NB4 (cell line): ENCODE measurements at regions not wholly inside any gene's neighbourhood (a gene's known extent, or its start where the extent isn't known, plus 50 kb on each side); places are given as distances from the start of the nearest gene placed in this dataset.
A peak's percentile ranks its signal among the peaks of the same experiment; 100 is the strongest.

Source experiments
- DNase-seq: peaks from one replicate; pipeline ENCODE4 v3.0.0; 2010; ENCODE audit warnings: low read depth
- H3K4me3 ChIP-seq: one replicate; pipeline ENCODE4 v1.5.1; 2011; ENCODE audit warnings: mild to moderate bottlenecking, low read depth, low read length, moderate library complexity
- MYC ChIP-seq: IDR thresholded peaks from 2 replicates; pipeline ENCODE4 v1.6.1; 2011; ENCODE audit warnings: low read depth, low read length
- POLR2A ChIP-seq: IDR thresholded peaks from 2 replicates; pipeline ENCODE4 v1.6.1; 2011; ENCODE audit warnings: mild to moderate bottlenecking; ENCODE audit not compliant: insufficient read length; ENCODE audit errors: extremely low read depth
- TF ChIP-seq, protein P1 (sequence below): IDR thresholded peaks from 2 replicates; pipeline ENCODE4 v1.6.1; 2011; ENCODE audit warnings: low read depth, low read length
- TF ChIP-seq, protein P2 (sequence below): IDR thresholded peaks from one replicate; pipeline ENCODE4 v1.5.1; 2012; ENCODE audit warnings: low read depth, low read length

DNA sequence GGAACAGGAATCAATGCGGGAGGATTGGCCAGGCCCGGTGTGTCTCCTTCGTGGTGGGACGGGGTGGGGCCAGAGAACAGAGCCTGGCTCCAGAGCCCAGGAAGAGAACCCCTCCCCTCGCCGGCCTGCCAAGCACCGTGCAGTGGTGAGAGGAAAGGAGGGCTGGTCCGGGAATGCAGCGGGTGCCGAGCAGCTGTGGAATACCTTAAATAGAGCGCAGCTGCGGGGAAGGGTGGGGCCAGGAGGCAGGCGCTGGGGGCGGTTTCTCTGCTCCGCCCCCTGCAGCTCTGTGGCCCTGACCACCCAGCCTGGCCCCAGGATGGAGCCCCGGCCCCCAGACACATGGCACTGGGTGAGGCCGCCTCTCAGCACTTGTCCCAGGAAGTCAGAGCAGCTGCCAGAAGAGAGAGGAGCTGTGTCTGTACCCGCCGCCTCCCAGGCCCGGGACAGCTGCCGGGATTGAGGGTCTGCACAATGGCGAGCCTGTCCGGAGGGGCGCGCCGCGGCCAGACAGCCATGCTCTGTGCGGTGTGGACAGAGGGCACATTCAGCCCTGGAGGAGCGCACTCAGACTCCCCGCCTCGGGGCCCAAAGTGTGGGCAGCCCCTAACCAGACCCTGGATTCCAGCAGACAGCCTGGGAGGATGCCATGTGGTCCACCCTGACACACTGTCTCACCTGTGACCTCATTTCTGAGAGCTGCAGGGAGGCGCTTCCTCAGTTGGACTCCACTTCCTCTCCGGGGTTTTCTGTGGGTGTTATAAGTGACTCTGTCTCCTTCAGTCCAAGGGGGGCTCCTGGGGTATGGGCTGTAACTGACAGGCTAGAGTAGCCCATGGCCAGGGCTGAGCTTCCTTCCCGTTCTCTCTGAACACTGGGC is 268.8 kb downstream of the SEC14L1 start:
- no peak overlapping the region for H3K4me3 ChIP-seq
- DNase-seq = peak; percentile 35
- TF ChIP-seq, protein P1, sequence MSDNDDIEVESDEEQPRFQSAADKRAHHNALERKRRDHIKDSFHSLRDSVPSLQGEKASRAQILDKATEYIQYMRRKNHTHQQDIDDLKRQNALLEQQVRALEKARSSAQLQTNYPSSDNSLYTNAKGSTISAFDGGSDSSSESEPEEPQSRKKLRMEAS = no peak
- TF ChIP-seq POLR2A (no peak), MYC (no peak)
- TF ChIP-seq, protein P2, sequence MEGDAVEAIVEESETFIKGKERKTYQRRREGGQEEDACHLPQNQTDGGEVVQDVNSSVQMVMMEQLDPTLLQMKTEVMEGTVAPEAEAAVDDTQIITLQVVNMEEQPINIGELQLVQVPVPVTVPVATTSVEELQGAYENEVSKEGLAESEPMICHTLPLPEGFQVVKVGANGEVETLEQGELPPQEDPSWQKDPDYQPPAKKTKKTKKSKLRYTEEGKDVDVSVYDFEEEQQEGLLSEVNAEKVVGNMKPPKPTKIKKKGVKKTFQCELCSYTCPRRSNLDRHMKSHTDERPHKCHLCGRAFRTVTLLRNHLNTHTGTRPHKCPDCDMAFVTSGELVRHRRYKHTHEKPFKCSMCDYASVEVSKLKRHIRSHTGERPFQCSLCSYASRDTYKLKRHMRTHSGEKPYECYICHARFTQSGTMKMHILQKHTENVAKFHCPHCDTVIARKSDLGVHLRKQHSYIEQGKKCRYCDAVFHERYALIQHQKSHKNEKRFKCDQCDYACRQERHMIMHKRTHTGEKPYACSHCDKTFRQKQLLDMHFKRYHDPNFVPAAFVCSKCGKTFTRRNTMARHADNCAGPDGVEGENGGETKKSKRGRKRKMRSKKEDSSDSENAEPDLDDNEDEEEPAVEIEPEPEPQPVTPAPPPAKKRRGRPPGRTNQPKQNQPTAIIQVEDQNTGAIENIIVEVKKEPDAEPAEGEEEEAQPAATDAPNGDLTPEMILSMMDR = no peak

DNA sequence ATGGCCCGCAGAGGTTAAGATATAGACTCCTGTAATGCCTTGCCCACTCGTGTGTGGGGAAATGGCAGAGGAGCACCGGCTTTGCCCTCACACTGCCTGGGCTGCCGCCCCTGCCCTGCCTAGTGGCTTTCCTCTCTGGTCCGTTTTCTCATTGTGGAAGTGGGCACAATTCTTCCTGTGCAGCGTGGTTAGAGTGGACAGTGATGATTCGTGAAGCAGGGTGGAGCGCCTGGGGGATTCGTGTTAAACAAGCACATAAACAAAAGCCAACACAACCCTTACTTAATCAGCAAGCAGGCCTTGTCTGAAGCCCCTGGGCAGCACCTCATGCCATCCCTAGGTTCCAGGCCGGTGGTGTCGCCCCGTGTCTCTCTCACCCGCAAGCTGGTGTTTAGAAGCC is 269.7 kb downstream of the SEC14L1 start:
- TF ChIP-seq, protein P1 = no peak
- TF ChIP-seq, protein P2 = no peak
- TF ChIP-seq MYC = no peak
- TF ChIP-seq POLR2A = no peak
- no peak overlapping the region for H3K4me3 ChIP-seq
- no peak for DNase-seq

DNA sequence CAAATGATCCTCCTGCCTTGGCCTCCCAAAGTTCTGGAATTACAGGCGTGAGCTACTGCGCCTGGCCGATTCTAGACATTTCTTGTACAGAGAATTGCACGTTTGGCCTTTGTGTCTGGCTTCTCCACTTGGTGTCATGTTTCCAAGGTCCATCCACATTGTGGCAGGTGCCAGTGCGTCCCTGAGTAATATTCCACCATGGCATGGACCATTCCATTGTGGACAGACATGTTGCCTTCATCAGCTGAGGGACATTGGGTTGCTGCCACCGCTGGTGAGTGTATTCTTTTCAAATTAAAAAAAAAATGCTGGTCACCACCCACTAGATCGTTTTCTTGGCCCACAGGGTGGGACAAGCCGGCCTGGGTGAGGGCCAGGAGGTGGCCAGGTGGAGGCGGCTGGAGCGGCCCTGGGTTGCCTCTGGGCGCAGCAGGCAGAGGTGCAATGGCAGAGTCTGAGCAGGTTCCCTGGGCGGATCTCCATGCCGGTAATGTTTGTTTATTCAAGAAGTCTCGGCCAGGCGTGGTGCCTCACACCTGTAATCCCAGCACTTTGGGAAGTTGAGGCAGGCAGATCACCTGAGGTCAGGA is 274.1 kb downstream of the SEC14L1 start:
- H3K4me3 ChIP-seq = no peak overlapping the region
- DNase-seq = no peak
- no peak for TF ChIP-seq MYC
- no peak for TF ChIP-seq POLR2A
- TF ChIP-seq, protein P1 = no peak
- TF ChIP-seq, protein P2 = no peak

DNA sequence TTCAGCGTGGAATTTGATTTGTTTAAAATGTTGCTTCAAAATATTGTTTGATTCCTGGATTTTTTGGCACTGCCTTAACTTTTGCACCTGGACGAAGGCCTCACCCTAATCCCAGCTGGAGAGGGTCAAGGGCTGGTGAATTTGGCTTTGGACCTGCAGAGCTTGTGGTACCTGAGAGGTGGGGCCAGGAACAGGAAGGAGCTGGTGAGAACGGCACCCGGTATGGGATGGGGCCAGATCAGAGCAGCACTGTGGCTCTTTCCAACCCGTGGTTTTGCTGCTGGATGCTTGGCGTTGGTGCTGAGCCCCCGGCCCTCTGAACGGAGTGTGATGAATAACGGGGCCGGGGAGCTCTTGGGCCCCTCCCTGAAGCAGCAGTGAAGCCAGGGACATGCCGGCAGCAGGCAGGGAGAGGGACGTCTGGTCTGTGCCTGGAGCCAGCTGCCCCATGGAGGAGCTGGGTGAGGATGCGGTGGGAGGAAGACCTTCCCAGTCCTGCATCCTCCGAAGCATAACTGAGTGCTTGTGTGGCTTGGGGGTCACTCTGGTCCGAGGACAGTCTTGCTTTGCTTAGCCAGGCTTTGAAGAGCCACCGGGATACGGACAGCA is 275.4 kb downstream of the SEC14L1 start:
- no peak overlapping the region for H3K4me3 ChIP-seq
- DNase-seq = no peak
- TF ChIP-seq MYC = no peak

DNA sequence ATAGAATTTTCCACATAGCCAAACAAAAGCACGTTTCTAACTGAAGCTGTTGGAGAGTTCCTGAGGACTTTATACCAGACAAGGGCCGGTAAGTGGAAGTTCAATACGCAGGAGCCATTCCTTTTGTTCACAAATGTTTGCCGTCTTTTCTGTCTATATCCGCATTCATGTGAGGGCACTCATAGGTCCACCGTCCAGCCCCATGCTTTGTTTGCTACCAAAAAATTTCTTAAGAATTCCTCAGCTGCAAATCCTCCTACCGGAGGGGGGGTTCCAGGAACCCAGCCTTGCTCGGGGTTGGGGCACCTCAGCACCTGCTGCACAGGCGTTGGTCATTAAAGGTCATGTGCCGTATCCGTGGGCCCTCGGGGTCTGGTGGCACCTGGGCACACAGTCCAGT is 276.8 kb downstream of the SEC14L1 start:
- no peak overlapping the region for H3K4me3 ChIP-seq
- no peak for DNase-seq
- no peak for TF ChIP-seq MYC
- TF ChIP-seq, protein P1 = no peak
- TF ChIP-seq POLR2A = no peak
- TF ChIP-seq, protein P2 = no peak

DNA sequence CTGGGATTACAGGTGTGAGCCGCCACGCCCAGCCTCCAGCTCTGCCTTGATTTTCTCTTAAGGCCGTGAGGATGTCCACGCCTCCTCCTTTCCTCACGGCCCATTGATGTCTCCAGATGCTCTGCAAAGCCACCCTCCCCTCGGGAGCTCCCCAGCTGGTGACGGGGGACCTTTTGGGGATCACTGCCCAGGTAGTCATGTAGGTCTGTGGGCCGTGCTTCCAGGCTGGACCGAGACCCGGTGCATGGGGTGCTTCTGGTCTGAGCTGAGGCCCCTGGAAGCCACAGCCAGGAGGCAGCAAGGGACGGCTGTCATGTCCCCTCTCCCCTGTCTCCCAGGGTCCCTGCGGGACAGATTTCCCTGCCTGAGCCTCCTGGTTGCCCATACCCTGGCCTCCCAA is 277.8 kb downstream of the SEC14L1 start:
- TF ChIP-seq, protein P1 = no peak
- TF ChIP-seq, protein P2 = no peak
- TF ChIP-seq POLR2A (no peak), MYC (no peak)

More for the DNA sequence above, 277.8 kb downstream of the SEC14L1 start:
- no peak overlapping the region for H3K4me3 ChIP-seq
- no peak for DNase-seq
